ENCODE measurements at regions not wholly inside any gene's neighbourhood (a gene's known extent, or its start where the extent isn't known, plus 50 kb on each side); places are given as distances from the start of the nearest gene placed in this dataset.

- Histone ChIP-seq H4K5ac (ENCODE audit: low read depth, low read length) (no peak overlapping the region), H4K20me1 (ENCODE audit: insufficient read depth, low read length) (no peaks in the 10 kb centered on the region), H4K8ac (ENCODE audit: low read depth in 2 of 2, low read length in 2 of 2) (no peak overlapping the region), H3K27ac (ENCODE audit: insufficient read depth, low read length) (no peak overlapping the region), H2BK15ac (ENCODE audit: low read depth, low read length) (no peak overlapping the region), H4K91ac (ENCODE audit: insufficient read depth, low read depth, low read length) (no peak overlapping the region), H3K27me3 (ENCODE audit: control insufficient read depth, insufficient read depth, low read length) (no peaks in the 10 kb centered on the region), H2AK9ac (replicated peaks; ENCODE audit: low read depth, low read length, poor library complexity) (no peak overlapping the region), H3K9me3 (ENCODE audit: control insufficient read depth, insufficient read depth, low read length) (peaks cover 18% of the 10 kb centered on the region), H2AK5ac (ENCODE audit: low read depth, low read length) (no peak overlapping the region), H2AFZ (replicated peaks; ENCODE audit: low read length, poor library complexity) (no peak overlapping the region), H3K4me1 (ENCODE audit: control insufficient read depth, insufficient read depth, low read length) (no peaks in the 10 kb centered on the region), H3K23ac (ENCODE audit: low read depth, low read length) (no peak overlapping the region), H2BK20ac (ENCODE audit: low read depth, low read length) (no peak overlapping the region), H3K79me1 (ENCODE audit: low read depth in 1 of 2, low read length in 2 of 2) (no peaks in the 10 kb centered on the region), H3K4ac (ENCODE audit: low read depth, low read length) (no peak overlapping the region), H3K4me2 (ENCODE audit: low read depth, low read length) (no peak overlapping the region), H3K14ac (replicated peaks; ENCODE audit: low read depth, low read length) (no peak overlapping the region), H3K18ac (ENCODE audit: low read depth, low read length) (no peak overlapping the region), H3K36me3 (ENCODE audit: control insufficient read depth, insufficient read depth, low read length) (no peaks in the 10 kb centered on the region), H3K4me3 (ENCODE audit: insufficient read depth, low read depth, low read length) (no peak overlapping the region), H3K56ac (ENCODE audit: extremely low read depth, insufficient read depth, low read length) (no peak overlapping the region), H2BK120ac (ENCODE audit: low read depth, low read length) (no peak overlapping the region), H3K9me1 (ENCODE audit: insufficient read depth, low read length) (no peaks in the 10 kb centered on the region), H2BK5ac (ENCODE audit: low read depth, low read length, poor library complexity, severe bottlenecking) (no peak overlapping the region), H3K9ac (ENCODE audit: low read depth, low read length) (no peak overlapping the region)
- POLR2A ChIA-PET (ENCODE audit: unreplicated experiment), result no interaction called here
- no TSS peak for BruUV-seq (replicated peaks)
- DNase-seq (no peak), ATAC-seq (ENCODE audit: low read depth) (no peak)
- intact Hi-C loops (cut with micrococcal nuclease) (no loop called here), in situ Hi-C loops (cut with MboI; ENCODE audit: low sequenced_read_pairs) (no loop called here), dilution Hi-C loops (cut with HindIII; ENCODE audit: low sequenced_read_pairs, unreplicated experiment) (no loop called here)
- TF ChIP-seq RAD21 (IDR thresholded peaks at IDR 0.05; ENCODE audit: low read length) (no peak), CEBPB (IDR thresholded peaks at IDR 0.05; ENCODE audit: low read depth, low read length) (no peak), RCOR1 (IDR thresholded peaks at IDR 0.05; ENCODE audit: insufficient replicate concordance, low read length) (no peak), MAZ (IDR thresholded peaks at IDR 0.05; ENCODE audit: borderline replicate concordance, low read depth, low read length) (no peak), SMC3 (IDR thresholded peaks at IDR 0.05; ENCODE audit: low read depth, low read length) (no peak), USF2 (IDR thresholded peaks at IDR 0.05; ENCODE audit: low read depth, low read length) (no peak), NFE2L2 (IDR thresholded peaks at IDR 0.05; ENCODE audit: low read depth, low read length) (no peak), RFX5 (IDR thresholded peaks at IDR 0.05; ENCODE audit: low read depth, low read length) (no peak), MAFK (IDR thresholded peaks at IDR 0.05; ENCODE audit: low read depth, low read length) (no peak), CTCF (conservative IDR thresholded peaks at IDR 0.05; ENCODE audit: low read depth, low read length) (no peak), FOS (IDR thresholded peaks at IDR 0.05; ENCODE audit: low read depth, low read length) (no peak), POLR2A (IDR thresholded peaks at IDR 0.05; ENCODE audit: low read depth, low read length) (no peak), BHLHE40 (IDR thresholded peaks at IDR 0.05; ENCODE audit: low read depth, low read length) (no peak), CHD1 (IDR thresholded peaks at IDR 0.05; ENCODE audit: low read depth, low read length) (no peak), MXI1 (IDR thresholded peaks at IDR 0.05; ENCODE audit: borderline replicate concordance, low read depth, low read length) (no peak)
- TF ChIP-seq, protein P1, sequence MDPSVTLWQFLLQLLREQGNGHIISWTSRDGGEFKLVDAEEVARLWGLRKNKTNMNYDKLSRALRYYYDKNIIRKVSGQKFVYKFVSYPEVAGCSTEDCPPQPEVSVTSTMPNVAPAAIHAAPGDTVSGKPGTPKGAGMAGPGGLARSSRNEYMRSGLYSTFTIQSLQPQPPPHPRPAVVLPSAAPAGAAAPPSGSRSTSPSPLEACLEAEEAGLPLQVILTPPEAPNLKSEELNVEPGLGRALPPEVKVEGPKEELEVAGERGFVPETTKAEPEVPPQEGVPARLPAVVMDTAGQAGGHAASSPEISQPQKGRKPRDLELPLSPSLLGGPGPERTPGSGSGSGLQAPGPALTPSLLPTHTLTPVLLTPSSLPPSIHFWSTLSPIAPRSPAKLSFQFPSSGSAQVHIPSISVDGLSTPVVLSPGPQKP (IDR thresholded peaks at IDR 0.05; ENCODE audit: borderline replicate concordance, low read depth, low read length), result no peak
- no CpG with 5 or more reads among the region's 2 CpGs for WGBS, 2 experiments (ENCODE audit: extremely low coverage in 2 of 2, insufficient read length in 1 of 2)
- CTCF ChIA-PET, result no interaction called here
Measured at GRCh38 chr6:8731874-8732273, 296.5 kb upstream of the SLC35B3 start.
